ENCODE measurements at regions not wholly inside any gene's neighbourhood (a gene's known extent, or its start where the extent isn't known, plus 50 kb on each side); places are given as distances from the start of the nearest gene placed in this dataset.

GRCh38 chr11:81946831-81947230 is 786.8 kb downstream of the FAM181B start:
- Histone ChIP-seq H2BK5ac (ENCODE audit: low read depth, low read length, poor library complexity, severe bottlenecking) (no peak overlapping the region), H3K9me3 (ENCODE audit: control insufficient read depth, low read length) (no peaks in the 10 kb centered on the region), H3K27me3 (ENCODE audit: control insufficient read depth in 1 of 2, insufficient read depth in 1 of 2, low read length in 2 of 2) (no peaks in the 10 kb centered on the region), H3K4ac (ENCODE audit: low read depth in 1 of 2, low read length in 2 of 2) (no peak overlapping the region), H3K36me3 (ENCODE audit: control insufficient read depth in 1 of 2, insufficient read depth in 2 of 2, low read depth in 1 of 2, low read length in 2 of 2) (no peaks in the 10 kb centered on the region), H3K4me1 (ENCODE audit: control insufficient read depth, insufficient read depth, low read depth, low read length) (no peaks in the 10 kb centered on the region), H4K91ac (ENCODE audit: low read length) (no peak overlapping the region), H4K8ac (ENCODE audit: low read length) (no peak overlapping the region), H2BK12ac (ENCODE audit: low read length in 2 of 2) (no peak overlapping the region), H2AK5ac (ENCODE audit: low read length, severe bottlenecking) (no peak overlapping the region), H2BK15ac (ENCODE audit: low read depth, poor library complexity, severe bottlenecking) (no peak overlapping the region), H3K23ac (ENCODE audit: low read length in 2 of 2) (no peak overlapping the region), H2BK120ac (ENCODE audit: low read depth, low read length) (no peak overlapping the region), H3K4me2 (ENCODE audit: low read length, poor library complexity, severe bottlenecking) (no peak overlapping the region), H2AFZ (ENCODE audit: low read depth, low read length) (no peak overlapping the region), H3K9ac (ENCODE audit: low read length) (no peak overlapping the region), H3K79me1 (replicated peaks; ENCODE audit: low read length, poor library complexity, severe bottlenecking) (no peaks in the 10 kb centered on the region), H3K27ac (ENCODE audit: low read length, poor library complexity, severe bottlenecking) (no peak overlapping the region), H3K18ac (ENCODE audit: low read depth in 1 of 2, low read length in 2 of 2) (no peak overlapping the region), H3K14ac (ENCODE audit: low read length in 2 of 2) (no peak overlapping the region), H3K4me3 (ENCODE audit: insufficient read depth in 1 of 2, low read depth in 1 of 2, low read length in 2 of 2) (no peak overlapping the region)
- DNase-seq, result no peak
- 57% methylated on average over 3 of the region's 3 CpGs for WGBS

GRCh38 chr11:81942646-81943045 is 791.0 kb downstream of the FAM181B start:
- Histone ChIP-seq H3K79me1 (replicated peaks; ENCODE audit: low read length, poor library complexity, severe bottlenecking) (no peaks in the 10 kb centered on the region), H2BK120ac (ENCODE audit: low read depth, low read length) (no peak overlapping the region), H4K8ac (ENCODE audit: low read length) (no peak overlapping the region), H3K23ac (ENCODE audit: low read length in 2 of 2) (no peak overlapping the region), H4K91ac (ENCODE audit: low read length) (no peak overlapping the region), H3K27ac (ENCODE audit: low read length, poor library complexity, severe bottlenecking) (no peak overlapping the region), H3K9me3 (ENCODE audit: control insufficient read depth, low read length) (no peaks in the 10 kb centered on the region), H3K14ac (ENCODE audit: low read length in 2 of 2) (no peak overlapping the region), H3K36me3 (ENCODE audit: control insufficient read depth in 1 of 2, insufficient read depth in 2 of 2, low read depth in 1 of 2, low read length in 2 of 2) (no peaks in the 10 kb centered on the region), H3K4me1 (ENCODE audit: control insufficient read depth, insufficient read depth, low read depth, low read length) (no peaks in the 10 kb centered on the region), H3K4me2 (ENCODE audit: low read length, poor library complexity, severe bottlenecking) (no peak overlapping the region), H3K4ac (ENCODE audit: low read depth in 1 of 2, low read length in 2 of 2) (no peak overlapping the region), H2BK12ac (ENCODE audit: low read length in 2 of 2) (no peak overlapping the region), H2BK15ac (ENCODE audit: low read depth, poor library complexity, severe bottlenecking) (no peak overlapping the region), H2BK5ac (ENCODE audit: low read depth, low read length, poor library complexity, severe bottlenecking) (no peak overlapping the region), H3K9ac (ENCODE audit: low read length) (no peak overlapping the region), H2AK5ac (ENCODE audit: low read length, severe bottlenecking) (no peak overlapping the region), H3K27me3 (ENCODE audit: control insufficient read depth in 1 of 2, insufficient read depth in 1 of 2, low read length in 2 of 2) (no peaks in the 10 kb centered on the region), H2AFZ (ENCODE audit: low read depth, low read length) (no peak overlapping the region), H3K4me3 (ENCODE audit: insufficient read depth in 1 of 2, low read depth in 1 of 2, low read length in 2 of 2) (no peak overlapping the region), H3K18ac (ENCODE audit: low read depth in 1 of 2, low read length in 2 of 2) (no peak overlapping the region)
- no peak for DNase-seq
- 86% methylated on average over 1 of the region's 2 CpGs for WGBS

GRCh38 chr11:81941998-81942397 is 791.7 kb downstream of the FAM181B start:
- H4K8ac ChIP-seq (ENCODE audit: low read length), result no peak overlapping the region
- no peak overlapping the region for H3K14ac ChIP-seq (ENCODE audit: low read length in 2 of 2)
- no peak overlapping the region for H2BK12ac ChIP-seq (ENCODE audit: low read length in 2 of 2)
- no peak overlapping the region for H4K91ac ChIP-seq (ENCODE audit: low read length)
- H3K9ac ChIP-seq (ENCODE audit: low read length), result no peak overlapping the region
- H3K4me3 ChIP-seq (ENCODE audit: insufficient read depth in 1 of 2, low read depth in 1 of 2, low read length in 2 of 2), result no peak overlapping the region
- H3K4ac ChIP-seq (ENCODE audit: low read depth in 1 of 2, low read length in 2 of 2), result no peak overlapping the region
- no CpG with 5 or more reads among the region's 2 CpGs for WGBS
- no peak overlapping the region for H3K27ac ChIP-seq (ENCODE audit: low read length, poor library complexity, severe bottlenecking)
- no peak for DNase-seq
- H3K4me1 ChIP-seq (ENCODE audit: control insufficient read depth, insufficient read depth, low read depth, low read length), result no peaks in the 10 kb centered on the region
- no peaks in the 10 kb centered on the region for H3K27me3 ChIP-seq (ENCODE audit: control insufficient read depth in 1 of 2, insufficient read depth in 1 of 2, low read length in 2 of 2)
- H3K4me2 ChIP-seq (ENCODE audit: low read length, poor library complexity, severe bottlenecking), result no peak overlapping the region
- H2AK5ac ChIP-seq (ENCODE audit: low read length, severe bottlenecking), result no peak overlapping the region
- H2BK15ac ChIP-seq (ENCODE audit: low read depth, poor library complexity, severe bottlenecking), result no peak overlapping the region
- H3K18ac ChIP-seq (ENCODE audit: low read depth in 1 of 2, low read length in 2 of 2), result no peak overlapping the region
- H2AFZ ChIP-seq (ENCODE audit: low read depth, low read length), result no peak overlapping the region
- H3K23ac ChIP-seq (ENCODE audit: low read length in 2 of 2), result no peak overlapping the region
- no peak overlapping the region for H2BK5ac ChIP-seq (ENCODE audit: low read depth, low read length, poor library complexity, severe bottlenecking)
- no peak overlapping the region for H2BK120ac ChIP-seq (ENCODE audit: low read depth, low read length)
- H3K79me1 ChIP-seq (replicated peaks; ENCODE audit: low read length, poor library complexity, severe bottlenecking), result no peaks in the 10 kb centered on the region
- H3K9me3 ChIP-seq (ENCODE audit: control insufficient read depth, low read length), result no peaks in the 10 kb centered on the region
- H3K36me3 ChIP-seq (ENCODE audit: control insufficient read depth in 1 of 2, insufficient read depth in 2 of 2, low read depth in 1 of 2, low read length in 2 of 2), result no peaks in the 10 kb centered on the region

- no peak overlapping the region for H2AFZ ChIP-seq (ENCODE audit: low read depth, low read length)
- no peaks in the 10 kb centered on the region for H3K79me1 ChIP-seq (replicated peaks; ENCODE audit: low read length, poor library complexity, severe bottlenecking)
- H4K91ac ChIP-seq (ENCODE audit: low read length), result no peak overlapping the region
- H3K27me3 ChIP-seq (ENCODE audit: control insufficient read depth in 1 of 2, insufficient read depth in 1 of 2, low read length in 2 of 2), result no peaks in the 10 kb centered on the region
- H3K4me1 ChIP-seq (ENCODE audit: control insufficient read depth, insufficient read depth, low read depth, low read length), result no peaks in the 10 kb centered on the region
- H4K8ac ChIP-seq (ENCODE audit: low read length), result no peak overlapping the region
- no peak overlapping the region for H3K4me3 ChIP-seq (ENCODE audit: insufficient read depth in 1 of 2, low read depth in 1 of 2, low read length in 2 of 2)
- DNase-seq, result no peak
- no peak overlapping the region for H3K4me2 ChIP-seq (ENCODE audit: low read length, poor library complexity, severe bottlenecking)
- no peak overlapping the region for H2AK5ac ChIP-seq (ENCODE audit: low read length, severe bottlenecking)
- no peak overlapping the region for H2BK120ac ChIP-seq (ENCODE audit: low read depth, low read length)
- no peak overlapping the region for H3K9ac ChIP-seq (ENCODE audit: low read length)
- no peak overlapping the region for H3K14ac ChIP-seq (ENCODE audit: low read length in 2 of 2)
- H3K4ac ChIP-seq (ENCODE audit: low read depth in 1 of 2, low read length in 2 of 2), result no peak overlapping the region
- H3K18ac ChIP-seq (ENCODE audit: low read depth in 1 of 2, low read length in 2 of 2), result no peak overlapping the region
- H2BK5ac ChIP-seq (ENCODE audit: low read depth, low read length, poor library complexity, severe bottlenecking), result no peak overlapping the region
- WGBS, result no CpG with 5 or more reads among the region's 2 CpGs
- H3K36me3 ChIP-seq (ENCODE audit: control insufficient read depth in 1 of 2, insufficient read depth in 2 of 2, low read depth in 1 of 2, low read length in 2 of 2), result no peaks in the 10 kb centered on the region
- no peak overlapping the region for H3K23ac ChIP-seq (ENCODE audit: low read length in 2 of 2)
- H3K27ac ChIP-seq (ENCODE audit: low read length, poor library complexity, severe bottlenecking), result no peak overlapping the region
- H2BK15ac ChIP-seq (ENCODE audit: low read depth, poor library complexity, severe bottlenecking), result no peak overlapping the region
- H2BK12ac ChIP-seq (ENCODE audit: low read length in 2 of 2), result no peak overlapping the region
- no peaks in the 10 kb centered on the region for H3K9me3 ChIP-seq (ENCODE audit: control insufficient read depth, low read length)
These were observed 801.4 kb downstream of the FAM181B start for GRCh38 chr11:81932303-81932702.
